ENCODE measurements at regions not wholly inside any gene's neighbourhood (a gene's known extent, or its start where the extent isn't known, plus 50 kb on each side); places are given as distances from the start of the nearest gene placed in this dataset.

DNA sequence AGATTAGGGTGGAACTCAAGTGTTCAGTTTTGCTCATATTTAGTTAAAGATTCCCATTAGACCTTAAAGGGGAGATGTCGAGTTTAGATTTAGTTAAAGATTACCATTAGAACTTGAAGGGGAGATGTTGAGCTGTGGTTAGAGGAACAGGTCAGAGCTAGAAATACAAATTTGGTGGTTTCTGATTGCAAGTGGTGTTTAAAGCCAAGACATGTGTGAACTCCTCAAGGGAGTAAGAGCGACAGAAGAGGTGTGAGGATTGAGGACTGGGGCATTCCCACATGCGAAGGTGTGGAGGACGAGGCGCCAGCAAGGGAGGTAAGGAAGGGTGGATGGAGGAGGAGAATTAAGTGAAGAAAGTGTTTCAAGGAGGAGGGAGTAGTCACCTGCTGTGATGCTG lies 168.6 kb downstream of the IER5 start:
- no peak overlapping the region for H3K4me3 ChIP-seq
- no peak for TF ChIP-seq CTCF (IDR thresholded peaks at IDR 0.05)
- H3K9me3 ChIP-seq: no peaks in the 10 kb centered on the region
- no peaks in the 10 kb centered on the region for H3K36me3 ChIP-seq
- H3K27me3 ChIP-seq: no peaks in the 10 kb centered on the region
- intact Hi-C loops (cut with DNase I): no loop called here
- no peak overlapping the region for H3K27ac ChIP-seq
- no peak for DNase-seq (ENCODE audit: low spot score in 2 of 2)
- no peaks in the 10 kb centered on the region for H3K4me1 ChIP-seq

- no peaks in the 10 kb centered on the region for H3K36me3 ChIP-seq
- intact Hi-C loops (cut with DNase I): no loop called here
- H3K27me3 ChIP-seq: no peaks in the 10 kb centered on the region
- no peak overlapping the region for H3K27ac ChIP-seq
- no peaks in the 10 kb centered on the region for H3K4me1 ChIP-seq
- H3K9me3 ChIP-seq: no peaks in the 10 kb centered on the region
- DNase-seq (ENCODE audit: low spot score in 2 of 2): no peak
- no peak overlapping the region for H3K4me3 ChIP-seq
- TF ChIP-seq CTCF (IDR thresholded peaks at IDR 0.05): no peak
Measured at GRCh38 chr1:181259026-181259745, 170.7 kb downstream of the IER5 start.

GRCh38 chr1:181260271-181260670 lies 171.8 kb downstream of the IER5 start:
- no peak overlapping the region for H3K27ac ChIP-seq
- no peak for TF ChIP-seq CTCF (IDR thresholded peaks at IDR 0.05)
- no peaks in the 10 kb centered on the region for H3K27me3 ChIP-seq
- no peak for DNase-seq (ENCODE audit: low spot score in 2 of 2)
- no peaks in the 10 kb centered on the region for H3K4me1 ChIP-seq
- H3K4me3 ChIP-seq: no peak overlapping the region
- intact Hi-C loops (cut with DNase I): no loop called here
- H3K9me3 ChIP-seq: no peaks in the 10 kb centered on the region
- no peaks in the 10 kb centered on the region for H3K36me3 ChIP-seq

DNA sequence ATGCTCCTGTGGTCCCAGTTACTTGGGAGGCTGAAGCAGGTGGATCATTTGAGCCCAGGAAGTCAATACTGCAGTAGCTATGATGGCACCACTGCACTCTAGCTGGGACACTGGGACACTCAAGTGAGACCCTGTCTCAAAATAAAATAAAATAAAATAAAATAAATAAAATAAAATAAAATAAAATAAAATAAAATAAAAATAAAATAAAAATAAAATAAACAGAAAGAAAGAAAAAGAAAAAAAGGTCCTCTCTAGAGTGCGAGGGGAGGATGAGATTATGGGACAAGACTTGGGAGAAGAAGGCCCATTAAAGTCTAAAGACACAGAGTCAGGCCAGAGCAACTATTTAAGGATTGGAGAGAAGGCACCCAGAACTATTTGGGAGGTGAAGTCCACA lies 172.5 kb downstream of the IER5 start:
- intact Hi-C loops (cut with DNase I): no loop called here
- H3K27me3 ChIP-seq: no peaks in the 10 kb centered on the region
- no peaks in the 10 kb centered on the region for H3K4me1 ChIP-seq
- H3K27ac ChIP-seq: no peak overlapping the region
- no peak for TF ChIP-seq CTCF (IDR thresholded peaks at IDR 0.05)
- no peak for DNase-seq (ENCODE audit: low spot score in 2 of 2)
- no peaks in the 10 kb centered on the region for H3K36me3 ChIP-seq
- no peak overlapping the region for H3K4me3 ChIP-seq
- H3K9me3 ChIP-seq: no peaks in the 10 kb centered on the region

DNA sequence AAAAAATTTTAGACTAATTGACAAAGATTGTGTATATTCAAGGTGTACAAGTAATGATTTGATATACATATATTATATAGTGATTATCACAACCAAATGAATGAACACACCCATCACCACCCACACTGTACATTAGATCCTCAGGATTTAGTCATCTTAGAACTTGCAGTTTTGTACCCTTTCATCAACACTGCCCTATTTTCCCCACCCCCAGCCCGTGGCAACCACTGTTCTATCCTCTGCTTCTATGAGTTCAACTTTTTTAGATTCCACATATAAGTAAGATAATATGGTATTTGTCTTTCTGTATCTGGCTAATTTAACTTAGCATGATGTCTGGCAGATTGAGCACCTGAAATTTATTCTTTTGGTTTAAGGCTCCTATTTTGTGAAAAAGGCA lies 173.6 kb downstream of the IER5 start:
- no peak for DNase-seq (ENCODE audit: low spot score in 2 of 2)
- no peaks in the 10 kb centered on the region for H3K36me3 ChIP-seq
- TF ChIP-seq CTCF (IDR thresholded peaks at IDR 0.05): no peak
- no peaks in the 10 kb centered on the region for H3K9me3 ChIP-seq
- intact Hi-C loops (cut with DNase I): no loop called here
- no peak overlapping the region for H3K27ac ChIP-seq
- H3K27me3 ChIP-seq: no peaks in the 10 kb centered on the region
- H3K4me1 ChIP-seq: no peaks in the 10 kb centered on the region
- no peak overlapping the region for H3K4me3 ChIP-seq

GRCh38 chr1:181263444-181263843 lies 174.9 kb downstream of the IER5 start:
- DNase-seq (ENCODE audit: low spot score in 2 of 2): no peak
- H3K9me3 ChIP-seq: no peaks in the 10 kb centered on the region
- no peaks in the 10 kb centered on the region for H3K27me3 ChIP-seq
- intact Hi-C loops (cut with DNase I): no loop called here
- H3K36me3 ChIP-seq: no peaks in the 10 kb centered on the region
- no peak overlapping the region for H3K27ac ChIP-seq
- no peak overlapping the region for H3K4me3 ChIP-seq
- H3K4me1 ChIP-seq: no peaks in the 10 kb centered on the region
- TF ChIP-seq CTCF (IDR thresholded peaks at IDR 0.05): no peak

Data from ascending aorta (tissue), 2 donors.